Heart left ventricle (tissue), 13 donors: ENCODE measurements at regions not wholly inside any gene's neighbourhood (a gene's known extent, or its start where the extent isn't known, plus 50 kb on each side); places are given as distances from the start of the nearest gene placed in this dataset.

ENCODE experiments used
- POLR2A ChIP-seq, 2 donors: fragments of 450-650 bp; IDR thresholded peaks; one replicate each; pipeline ENCODE4 v1.6.1; 2017; ENCODE audit warnings: antibody characterized with exemption in 2 of 2, mild to moderate bottlenecking in 2 of 2, moderate library complexity in 2 of 2
- TF ChIP-seq, protein P1 (sequence below), 12 donors: fragments of 200-600 bp; sonication (generic) in 4 of 12; IDR thresholded peaks; one replicate each; pipeline versions ENCODE4 v1.5.0 to v1.8.0; 2018 to 2022; ENCODE audit warnings: antibody characterized with exemption in 12 of 12, mild to moderate bottlenecking in 5 of 12
- donor health status: ischemic (EF 13 %, LVEDD 7.1; RV severe dilation, severe dysfunction).
- donor health status: DM: no; HTN: yes; CAD: no.
- donor health status: DM: no; HTN: no; CAD: no.
- donor health status: ischemic (EF 25% LVEDD 6.9; RV normal size, moderate dysfunction).
- donor health status: ischemic (EF 25% LVEDD 5.7; RV mildly dilated, moderate dysfunction).
- donor health status: ischemic (EF 35%, LVEDD 5.7; RV mildly dilated, moderate dysfunction).
- donor health status: nonischemic (EF 11% LVEDD 7.7; RV severe dilation, severe dysfunction).
- donor health status: DM: yes; HTN: yes; CAD: no.
- donor health status: PGD.
- donor health status: ischemic (EF 29% LVEDD 5.4; RV normal size, mild dysfunction).
- donor health status: nonischemic (EF 23%, LVEDD 6.1; RV moderate dilation, normal function).

DNA sequence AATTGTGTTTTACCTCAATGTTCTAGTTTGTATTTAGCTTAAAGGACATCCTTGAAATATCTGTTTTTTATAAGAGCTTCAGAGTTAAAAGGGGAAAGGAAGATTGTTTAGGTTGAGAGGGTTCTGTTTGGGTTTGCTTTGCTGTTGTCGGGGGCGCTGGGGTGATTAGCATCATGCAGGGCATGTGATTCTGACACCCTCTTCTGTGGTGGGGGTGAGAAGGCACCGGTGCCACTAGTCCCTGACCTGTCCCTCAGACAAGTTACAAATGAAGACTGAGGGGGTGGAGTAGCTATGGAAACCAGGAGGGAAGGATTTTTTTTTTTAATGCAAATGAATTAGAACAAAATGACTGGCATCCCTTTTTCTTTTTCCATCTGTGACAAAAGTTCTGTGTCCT is 291.3 kb downstream of the RPAP3 start:
- TF ChIP-seq, protein P1, sequence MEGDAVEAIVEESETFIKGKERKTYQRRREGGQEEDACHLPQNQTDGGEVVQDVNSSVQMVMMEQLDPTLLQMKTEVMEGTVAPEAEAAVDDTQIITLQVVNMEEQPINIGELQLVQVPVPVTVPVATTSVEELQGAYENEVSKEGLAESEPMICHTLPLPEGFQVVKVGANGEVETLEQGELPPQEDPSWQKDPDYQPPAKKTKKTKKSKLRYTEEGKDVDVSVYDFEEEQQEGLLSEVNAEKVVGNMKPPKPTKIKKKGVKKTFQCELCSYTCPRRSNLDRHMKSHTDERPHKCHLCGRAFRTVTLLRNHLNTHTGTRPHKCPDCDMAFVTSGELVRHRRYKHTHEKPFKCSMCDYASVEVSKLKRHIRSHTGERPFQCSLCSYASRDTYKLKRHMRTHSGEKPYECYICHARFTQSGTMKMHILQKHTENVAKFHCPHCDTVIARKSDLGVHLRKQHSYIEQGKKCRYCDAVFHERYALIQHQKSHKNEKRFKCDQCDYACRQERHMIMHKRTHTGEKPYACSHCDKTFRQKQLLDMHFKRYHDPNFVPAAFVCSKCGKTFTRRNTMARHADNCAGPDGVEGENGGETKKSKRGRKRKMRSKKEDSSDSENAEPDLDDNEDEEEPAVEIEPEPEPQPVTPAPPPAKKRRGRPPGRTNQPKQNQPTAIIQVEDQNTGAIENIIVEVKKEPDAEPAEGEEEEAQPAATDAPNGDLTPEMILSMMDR (IDR thresholded peaks at IDR 0.05), result no peak
- TF ChIP-seq POLR2A (IDR thresholded peaks at IDR 0.05), result no peak
